ENCODE measurements at regions not wholly inside any gene's neighbourhood (a gene's known extent, or its start where the extent isn't known, plus 50 kb on each side); places are given as distances from the start of the nearest gene placed in this dataset.
A peak's percentile ranks its signal among the peaks of the same experiment; 100 is the strongest.
"Not testable (repeated sequence)": the region's sequence is repeated elsewhere in the genome, so short reads cannot be mapped to it uniquely, and the experiment has no call there.

DNA sequence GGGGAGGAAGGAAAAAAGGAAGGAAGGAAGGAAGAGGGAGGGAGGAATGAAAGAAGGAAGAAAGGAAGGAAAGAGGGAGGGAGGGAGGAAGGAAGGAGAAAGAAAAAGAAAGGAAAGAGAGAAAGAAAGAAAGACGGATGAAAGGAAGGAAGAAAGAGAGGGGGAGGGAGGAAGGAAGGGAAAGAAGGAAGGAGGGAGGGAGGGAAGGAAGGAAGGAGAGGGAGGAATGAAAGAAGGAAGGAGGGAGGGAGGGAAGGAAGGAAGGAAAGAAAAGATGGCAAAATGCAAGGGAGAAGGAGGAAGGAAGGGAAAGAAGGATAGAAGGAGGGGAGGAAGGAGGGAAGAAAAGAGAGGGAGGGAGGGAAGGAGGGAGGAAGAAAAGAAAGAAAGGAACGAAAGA, 257.3 kb upstream of the C16orf82 start:
- no peak for DNase-seq

DNA sequence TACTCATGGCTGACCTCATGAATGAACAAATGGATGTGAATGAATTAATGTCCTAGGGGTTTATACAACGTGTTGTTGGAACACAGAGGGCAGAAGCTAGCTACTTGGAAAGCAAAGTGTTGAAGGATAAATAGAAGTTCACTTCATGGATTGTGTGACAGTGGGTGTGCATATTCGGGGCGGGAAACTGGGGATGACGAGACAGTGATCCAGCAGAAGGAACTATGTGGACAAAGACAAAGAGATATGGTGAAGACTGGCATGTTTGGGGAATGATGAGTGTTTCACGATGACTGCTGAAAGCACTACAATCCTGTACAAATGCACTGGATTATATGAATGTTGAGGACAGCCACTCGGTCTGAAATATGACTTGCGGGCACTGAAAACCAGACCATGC, 250.5 kb upstream of the C16orf82 start:
- no peak for DNase-seq

DNA sequence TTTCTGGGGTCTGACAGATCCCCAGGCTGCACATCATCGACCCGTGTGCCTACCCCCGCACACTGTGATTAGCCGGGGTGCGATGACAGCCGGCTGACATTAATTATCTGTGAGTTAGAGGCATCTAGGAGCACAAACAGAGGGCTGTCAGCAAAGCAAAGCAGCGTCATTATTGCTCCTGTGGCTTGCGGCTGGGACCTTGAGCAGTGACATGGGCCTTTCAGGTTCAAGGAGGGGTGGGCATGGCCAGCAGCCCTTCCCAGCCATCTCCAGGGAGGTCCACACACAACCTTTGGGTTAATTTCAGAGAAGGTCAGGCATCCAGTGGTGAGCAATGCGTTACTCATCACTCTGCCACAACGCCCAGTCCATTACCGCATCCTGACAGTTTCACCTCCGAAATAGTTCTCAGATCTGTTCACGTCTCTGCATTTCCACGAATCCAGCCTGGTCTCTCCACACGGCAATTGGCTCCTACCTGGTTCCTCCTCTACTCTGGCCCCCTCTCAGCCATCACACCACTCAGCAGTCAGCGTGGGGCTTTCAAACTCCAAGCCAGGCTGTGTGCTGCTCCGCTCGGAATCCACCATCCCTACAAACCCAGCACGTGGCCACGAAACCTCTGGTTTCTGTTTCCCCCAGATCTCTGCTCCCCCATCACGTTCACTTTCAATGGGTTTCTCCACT, 249.7 kb upstream of the C16orf82 start:
- DNase-seq, result peak; percentile 28

DNA sequence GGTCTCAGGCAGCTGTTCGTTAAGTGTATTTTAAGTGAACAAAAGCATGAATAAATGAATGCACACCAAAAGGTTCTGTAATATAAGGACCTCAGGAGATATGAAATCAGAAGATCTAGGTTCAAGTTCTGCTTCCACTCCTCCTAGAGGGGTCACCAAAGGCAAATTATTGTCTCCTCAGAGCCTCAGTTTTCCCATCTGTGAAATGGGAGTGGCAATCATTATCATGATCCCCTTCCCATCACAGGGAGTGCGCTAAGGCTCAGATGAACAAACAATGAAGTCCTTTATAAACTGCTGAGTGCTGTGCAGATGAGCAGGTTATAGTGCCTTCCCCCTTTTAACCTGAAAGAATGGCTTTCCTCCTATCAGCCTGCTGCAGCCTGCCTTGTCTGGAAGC, 248.3 kb upstream of the C16orf82 start:
- no peak for DNase-seq

DNA sequence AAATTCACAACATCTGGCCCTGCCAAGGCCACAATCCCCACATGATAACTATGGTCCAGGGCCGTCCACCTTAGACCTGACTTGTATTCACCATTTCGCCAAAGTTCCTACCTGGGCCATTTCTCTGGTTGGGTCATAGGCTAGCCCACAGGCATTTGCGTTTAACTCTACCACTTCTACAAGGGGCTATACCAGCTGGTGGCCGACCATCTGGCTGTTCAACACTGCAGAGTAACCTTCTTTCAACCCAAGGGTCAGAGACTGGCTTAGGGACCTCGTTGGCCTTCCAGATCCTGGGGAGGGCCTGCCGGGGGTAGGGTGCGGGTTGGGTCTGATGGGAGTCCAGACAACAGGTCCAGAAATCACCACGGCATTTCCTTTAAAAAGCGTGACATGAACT, 242.3 kb upstream of the C16orf82 start:
- DNase-seq, result no peak

DNA sequence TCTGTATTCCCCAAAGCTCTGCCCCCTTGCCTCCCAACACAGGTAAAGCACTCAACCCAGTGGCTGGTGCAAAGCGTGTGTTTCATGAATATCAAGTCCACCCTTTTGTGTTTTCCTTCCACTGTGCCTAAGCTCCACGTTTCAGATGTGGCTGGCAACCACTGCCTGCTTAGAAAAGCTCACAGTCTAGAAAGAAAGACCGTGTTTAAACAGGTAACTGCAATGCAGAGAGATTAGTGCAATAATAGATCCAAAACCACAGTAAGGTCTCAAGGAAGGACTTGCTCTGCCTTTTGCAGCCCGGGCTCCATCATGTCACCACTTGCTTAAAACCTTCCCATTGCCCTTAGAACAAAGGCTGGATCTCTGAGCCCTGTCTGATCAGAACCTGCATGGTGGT, 240.2 kb upstream of the C16orf82 start:
- no peak for DNase-seq

DNA sequence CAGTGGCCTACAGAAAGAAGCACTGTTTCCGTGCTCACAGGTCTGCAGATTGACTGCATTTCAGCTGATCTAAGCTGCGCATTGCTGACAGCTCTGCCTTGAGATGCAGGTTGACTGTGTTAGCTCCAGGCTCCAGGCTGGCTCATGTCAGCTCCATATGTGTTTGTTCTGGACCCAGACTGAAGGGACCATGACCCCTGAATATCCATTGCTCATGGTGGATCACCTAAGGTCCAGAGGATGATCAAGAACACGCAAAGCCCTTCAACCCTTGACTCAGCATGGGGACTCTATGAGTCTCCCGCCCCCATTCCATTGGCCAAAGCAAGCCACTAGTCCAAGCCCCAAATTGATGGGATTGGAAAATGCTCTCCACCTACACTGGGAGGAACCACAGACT, 239.3 kb upstream of the C16orf82 start:
- DNase-seq, result no peak

DNA sequence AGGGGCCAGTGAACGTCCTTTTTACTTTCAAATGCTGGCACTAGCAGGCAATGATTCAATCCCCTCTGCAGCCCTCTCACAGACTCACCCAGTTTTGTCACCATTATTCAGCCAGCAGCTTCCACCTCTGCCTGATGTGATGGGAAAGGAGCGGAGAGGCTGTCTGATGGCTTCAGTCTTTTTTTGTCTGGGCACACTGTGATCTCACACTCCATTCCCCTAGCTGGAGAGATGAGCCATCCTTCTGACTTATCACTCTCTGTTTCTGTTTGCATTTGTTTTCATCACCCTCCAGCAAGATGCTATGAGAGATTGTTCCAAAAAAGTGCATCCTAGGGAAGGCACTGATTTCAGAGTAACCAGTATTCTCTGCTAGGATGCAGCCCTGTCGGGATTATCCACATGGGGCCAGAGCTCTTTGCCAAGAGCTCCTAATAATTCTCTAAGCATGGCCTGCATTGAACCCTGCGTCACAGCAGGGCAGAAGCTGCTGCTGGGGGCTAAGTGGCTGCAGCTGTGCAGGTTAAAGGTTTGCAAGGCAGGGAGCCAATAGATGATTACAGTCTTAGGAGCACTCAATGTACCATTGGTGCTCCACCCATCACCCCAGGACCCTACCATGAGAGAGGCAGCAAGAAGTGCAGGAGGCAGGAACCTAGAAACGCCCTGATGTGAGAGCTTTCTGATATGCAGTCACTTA, 236.1 kb upstream of the C16orf82 start:
- DNase-seq, result no peak

DNA sequence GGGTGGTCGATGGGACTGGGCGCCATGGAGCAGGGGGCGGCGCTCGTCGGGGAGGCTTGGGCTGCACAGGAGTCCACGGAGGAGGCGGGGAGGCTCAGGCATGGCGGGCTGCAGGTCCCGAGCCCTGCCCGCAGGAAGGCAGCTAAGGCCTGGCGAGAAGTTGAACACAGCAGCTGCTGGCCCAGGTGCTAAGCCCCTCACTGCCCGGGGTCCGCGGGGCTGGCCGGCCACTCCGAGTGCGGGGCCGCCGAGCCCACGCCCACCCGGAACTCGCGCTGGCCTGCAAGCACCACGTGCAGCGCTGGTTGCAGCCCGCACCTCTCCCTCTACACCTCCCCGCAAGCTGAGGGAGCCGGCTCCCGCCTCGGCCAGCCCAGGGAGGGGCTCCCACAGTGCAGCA, 230.6 kb upstream of the C16orf82 start:
- DNase-seq, result not testable (repeated sequence)

DNA sequence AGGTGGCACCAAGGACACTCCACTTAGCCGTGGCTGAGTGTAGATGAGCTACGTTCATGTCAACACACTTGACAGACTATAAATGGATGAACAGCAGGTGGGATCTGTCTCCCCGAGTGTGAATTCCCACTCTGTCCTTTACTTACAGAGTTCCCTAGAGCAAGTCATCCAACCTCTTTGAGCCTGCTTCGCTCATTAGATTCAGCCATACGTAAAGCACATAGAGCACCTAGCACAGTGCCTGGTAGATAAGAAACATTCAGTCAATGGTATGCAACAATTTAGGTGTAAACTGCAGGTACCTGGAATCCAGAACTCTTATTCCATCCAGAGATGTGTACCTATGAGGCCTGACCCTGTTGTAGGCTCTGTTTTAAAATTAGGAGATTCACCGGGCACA, 227.8 kb upstream of the C16orf82 start:
- no peak for DNase-seq

DNA sequence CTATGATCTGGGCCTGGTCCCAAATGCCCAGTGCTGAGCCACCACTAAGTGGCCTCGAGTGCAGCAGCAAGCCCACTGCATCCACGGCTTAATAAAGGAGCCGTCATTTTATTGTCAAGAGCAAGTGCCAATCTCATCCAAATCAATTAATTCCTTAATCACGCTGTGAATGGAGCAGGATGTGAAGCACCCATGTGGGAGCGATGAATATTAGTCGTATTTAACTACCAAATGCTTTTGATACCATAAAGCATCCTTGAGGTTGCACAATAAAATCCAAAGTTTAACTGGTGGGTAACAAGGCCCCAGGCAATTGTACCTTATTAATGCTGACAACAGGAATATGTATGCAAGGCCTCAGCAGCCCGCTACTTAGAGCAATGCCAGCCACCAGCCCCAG, 226.0 kb upstream of the C16orf82 start:
- DNase-seq, result no peak

DNA sequence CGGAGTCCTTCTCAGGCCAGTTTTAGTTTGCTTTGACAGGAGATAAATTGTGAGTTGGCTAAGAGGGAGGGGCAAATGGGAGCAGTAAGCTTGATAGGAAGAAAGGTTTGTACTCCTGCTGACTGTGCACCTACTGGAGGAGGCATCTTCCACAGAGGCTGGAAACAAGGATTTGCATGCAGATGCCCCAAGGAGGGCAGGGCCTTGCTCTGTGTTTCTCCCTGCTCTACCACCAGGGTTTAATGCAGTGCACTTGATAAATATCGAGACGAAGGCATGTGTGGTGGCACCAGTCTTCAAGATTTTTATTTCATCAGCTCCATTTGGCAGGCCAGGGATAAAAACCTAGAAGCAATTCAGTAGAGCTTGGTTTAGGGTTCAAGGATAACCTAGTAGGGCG, 210.5 kb upstream of the C16orf82 start:
- DNase-seq, result no peak

DNA sequence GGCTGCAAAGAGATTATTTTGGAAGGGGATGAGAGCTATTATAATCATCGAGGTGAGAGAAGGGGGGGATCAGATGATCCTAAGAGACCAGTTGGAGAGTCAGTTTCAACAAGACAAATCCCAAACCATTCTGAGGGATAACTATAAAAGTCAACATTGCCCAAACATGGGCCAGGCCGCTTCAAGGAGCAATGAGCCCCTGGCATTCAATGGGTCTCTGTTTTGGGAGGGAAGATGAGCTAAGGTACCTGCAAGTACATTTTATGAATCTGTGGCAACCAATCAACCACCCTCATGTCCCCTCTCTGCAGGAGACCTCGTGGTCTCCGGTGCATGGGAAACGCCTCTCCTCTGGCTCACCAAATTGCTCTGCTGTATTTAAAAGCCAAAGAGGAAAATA, 209.9 kb upstream of the C16orf82 start:
- no peak for DNase-seq

DNA sequence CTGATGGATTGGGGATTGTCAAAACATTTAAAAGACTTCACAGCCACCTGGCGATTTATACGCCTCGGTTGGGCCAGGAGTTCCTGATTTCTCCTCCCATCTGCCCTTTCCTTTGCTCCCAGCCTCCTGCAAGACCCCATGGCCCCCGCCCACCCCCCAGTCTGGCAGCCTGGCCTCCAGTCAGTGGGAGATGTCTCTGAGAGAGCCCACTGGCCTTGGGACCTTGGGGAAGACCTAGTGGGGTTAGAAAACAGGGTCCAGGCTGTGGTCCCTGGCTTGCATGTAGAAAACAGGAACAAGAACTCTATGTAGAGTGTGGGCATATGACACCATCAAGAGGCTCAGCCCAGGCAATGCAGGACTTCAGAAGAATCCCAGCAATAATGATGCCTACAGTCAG, 209.4 kb upstream of the C16orf82 start:
- no peak for DNase-seq

DNA sequence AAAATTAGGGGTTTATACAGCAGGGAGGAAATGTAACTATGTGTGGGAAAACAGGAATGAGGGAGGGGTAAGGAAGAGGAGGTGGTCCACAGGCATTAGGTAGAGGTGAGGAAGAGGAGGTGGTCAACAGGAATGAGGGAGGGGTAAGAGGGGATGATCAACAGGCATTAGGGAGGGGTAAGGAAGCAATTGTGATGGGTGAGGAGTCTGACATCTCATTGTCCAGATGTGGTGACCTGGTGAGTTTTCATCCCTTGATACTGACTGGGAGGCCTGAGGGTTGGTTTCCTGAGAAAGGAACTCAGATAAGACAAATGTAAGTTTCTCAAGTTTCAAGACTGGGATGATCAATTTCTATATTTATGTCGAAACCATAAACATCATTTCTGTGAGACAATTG, 206.2 kb upstream of the C16orf82 start:
- no peak for DNase-seq

DNA sequence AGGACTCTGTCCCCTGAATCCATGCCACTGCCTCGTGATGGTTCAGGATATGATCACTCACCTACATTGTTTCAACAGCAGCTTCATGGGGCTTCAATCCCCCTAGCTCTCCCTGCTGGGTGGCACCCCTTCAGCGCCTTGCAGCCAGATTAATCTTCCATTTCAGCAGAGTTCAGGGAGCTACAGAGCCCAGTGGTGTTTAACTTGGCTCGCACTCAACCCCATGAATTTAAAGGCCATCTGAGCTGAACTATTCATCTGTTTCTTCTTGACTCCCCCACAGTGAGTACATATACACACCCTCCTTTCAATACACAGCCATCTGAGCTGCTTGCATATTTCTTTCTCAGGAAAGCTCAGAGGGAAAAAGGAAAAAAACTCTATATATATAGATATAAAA, 202.8 kb upstream of the C16orf82 start:
- no peak for DNase-seq

DNA sequence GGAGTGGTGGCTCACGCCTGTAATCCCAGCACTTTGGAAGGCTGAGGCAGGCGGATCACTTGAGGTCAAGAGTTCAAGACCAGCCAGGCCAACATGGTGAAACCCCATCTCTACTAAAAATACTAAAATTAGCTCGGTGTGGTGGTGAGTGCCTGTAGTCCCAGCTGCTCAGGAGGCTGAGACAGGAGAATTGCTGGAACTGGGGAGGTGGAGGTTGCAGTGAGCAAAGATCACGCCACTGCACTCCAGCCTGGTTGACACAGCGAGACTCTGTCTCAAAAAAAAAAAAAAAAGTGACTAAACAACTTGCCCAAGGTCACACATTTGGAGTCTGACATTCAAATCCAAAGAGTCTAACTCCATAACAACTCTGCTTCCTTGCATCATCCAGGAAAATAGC, 192.4 kb upstream of the C16orf82 start:
- not testable (repeated sequence) for DNase-seq

DNA sequence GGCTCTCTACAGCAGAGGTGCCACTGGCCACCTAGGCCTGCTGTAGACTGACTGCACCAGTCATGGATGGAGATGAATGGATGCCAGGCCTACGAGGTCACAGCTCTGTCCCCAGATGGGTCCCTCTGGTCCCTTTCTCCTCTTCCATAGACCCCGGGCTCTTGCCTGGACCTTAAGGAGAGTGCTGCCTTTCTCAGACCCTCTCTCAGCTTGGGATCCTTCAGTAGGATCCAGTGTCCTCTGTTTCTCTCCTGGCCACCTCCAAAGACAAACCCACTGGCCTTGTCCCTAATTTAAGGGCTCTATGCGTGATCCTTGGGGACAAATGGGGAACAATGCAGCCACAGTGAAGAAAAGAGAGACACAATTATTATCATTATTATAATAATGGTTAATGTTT, 189.3 kb upstream of the C16orf82 start:
- DNase-seq, result no peak

DNA sequence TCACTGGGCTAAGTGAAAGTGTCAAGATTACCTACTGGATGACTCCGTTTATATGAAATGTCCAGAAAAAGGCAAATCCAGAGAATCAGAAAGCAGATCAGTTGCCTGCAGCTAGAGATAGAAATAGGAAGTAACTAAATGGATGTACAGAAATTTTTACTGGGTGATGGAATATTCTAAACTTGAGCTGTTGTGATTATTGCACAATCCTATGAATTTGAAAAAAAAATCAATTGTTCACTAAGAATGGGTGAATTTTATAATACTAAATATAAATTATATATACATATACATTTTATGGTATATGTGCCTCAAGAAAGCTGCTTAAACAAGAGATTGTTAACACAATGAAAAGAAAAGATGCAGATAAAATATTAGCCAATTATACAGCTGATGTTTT, 181.1 kb upstream of the C16orf82 start:
- DNase-seq, result no peak

DNA sequence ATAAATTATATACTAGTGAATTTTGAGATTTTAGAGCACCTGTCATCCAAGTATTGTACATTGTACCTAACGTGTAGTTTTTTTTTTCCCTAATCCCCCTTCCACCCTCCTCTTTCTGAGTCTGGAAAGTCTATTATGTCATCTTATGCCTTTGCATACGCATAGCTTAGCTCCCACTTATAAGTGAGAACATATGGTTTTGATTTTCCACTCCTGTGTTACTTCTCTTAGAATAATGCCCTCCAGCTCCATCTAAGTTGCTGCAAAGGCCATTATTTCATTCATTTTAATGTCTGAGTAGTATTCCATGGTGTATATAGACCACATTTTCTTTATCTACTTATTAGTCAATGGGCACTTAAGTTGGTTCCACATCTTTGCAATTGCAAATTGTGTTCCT, 177.0 kb upstream of the C16orf82 start:
- DNase-seq, result no peak

DNA sequence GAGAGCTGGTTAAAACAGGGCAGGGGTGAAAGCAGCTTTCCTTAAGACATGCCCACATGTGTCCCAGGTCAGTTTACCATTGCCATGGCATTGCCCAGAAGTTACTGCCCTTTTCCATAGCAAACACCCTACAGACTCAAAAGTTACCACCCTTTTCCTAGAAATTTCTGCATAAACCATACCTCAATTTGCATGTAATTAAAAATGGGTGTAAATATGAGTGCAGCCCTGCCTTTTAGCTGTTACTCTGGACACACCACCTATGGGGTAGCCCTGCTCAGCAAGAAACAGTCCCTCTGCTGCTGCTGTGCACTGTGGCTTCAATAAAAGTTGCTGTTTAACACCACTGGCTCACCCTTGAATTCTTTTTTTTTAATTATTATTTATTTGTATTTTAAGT, 168.5 kb upstream of the C16orf82 start:
- no peak for DNase-seq

DNA sequence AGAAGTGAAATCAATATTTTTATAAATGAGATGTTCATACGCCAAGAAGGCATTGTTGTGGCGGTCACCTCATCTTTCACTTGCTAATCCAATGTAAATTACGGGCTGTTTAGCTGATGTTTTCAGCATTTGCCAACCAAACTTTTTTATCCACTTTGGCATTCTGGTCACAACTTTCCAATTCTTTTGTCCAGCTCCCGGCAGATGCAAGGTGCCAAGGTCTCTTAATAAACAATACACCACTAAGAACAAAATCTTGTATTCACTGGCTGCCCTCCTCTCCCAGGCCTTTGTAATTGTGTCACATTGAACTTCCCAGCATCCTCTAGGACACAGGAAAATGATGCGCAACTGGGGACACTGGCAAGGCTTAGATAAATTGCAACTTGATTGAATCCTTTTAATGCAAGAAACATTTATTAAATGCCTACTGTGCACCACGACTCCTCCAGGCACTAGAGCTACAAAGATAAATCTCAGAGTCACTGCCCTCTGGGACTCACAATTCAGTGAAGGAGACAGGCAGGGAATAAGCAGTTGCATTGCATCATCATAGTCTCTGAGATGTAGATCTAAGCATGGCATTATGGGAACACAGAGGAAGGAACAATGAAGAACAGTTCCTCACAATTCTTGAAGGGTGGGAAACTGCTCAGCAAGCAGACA, 165.4 kb upstream of the C16orf82 start:
- DNase-seq, result no peak

DNA sequence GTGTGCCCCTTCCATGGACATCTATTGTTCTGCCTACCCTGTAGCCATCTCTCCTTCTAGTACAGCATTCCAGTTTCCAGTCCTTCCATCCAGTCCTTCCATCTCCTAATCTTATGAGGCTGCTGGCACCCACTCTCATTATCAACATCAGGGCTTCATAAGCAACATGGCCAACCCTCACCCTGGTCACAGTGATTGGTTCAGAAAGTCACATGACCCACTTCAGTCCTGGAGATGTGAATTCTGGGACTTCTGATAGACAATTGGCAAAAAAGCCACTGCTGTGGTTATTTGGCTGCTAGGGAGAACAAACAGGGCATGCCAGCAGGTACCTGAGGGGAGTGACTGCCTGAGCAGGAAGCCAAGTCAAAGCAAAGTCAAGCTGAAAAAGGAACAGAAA, 164.7 kb upstream of the C16orf82 start:
- no peak for DNase-seq

DNA sequence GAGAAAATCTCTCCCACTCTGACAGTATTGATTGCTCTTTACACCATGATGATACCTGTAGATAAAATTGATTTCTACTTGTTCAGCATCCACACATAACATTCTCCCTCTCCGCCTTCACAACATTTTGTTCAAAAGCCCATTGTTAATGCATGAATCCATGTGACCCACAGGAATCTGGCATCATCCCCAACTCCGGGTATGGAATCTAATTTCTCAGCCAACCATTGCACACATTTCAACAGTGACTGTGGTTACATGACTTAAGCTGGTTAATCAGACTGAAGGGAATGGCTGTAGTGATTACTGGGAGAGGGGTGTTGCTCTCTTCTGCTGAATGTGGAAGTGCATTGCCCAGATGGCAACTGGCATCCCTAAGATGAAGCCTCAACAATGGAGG, 161.4 kb upstream of the C16orf82 start:
- no peak for DNase-seq

DNA sequence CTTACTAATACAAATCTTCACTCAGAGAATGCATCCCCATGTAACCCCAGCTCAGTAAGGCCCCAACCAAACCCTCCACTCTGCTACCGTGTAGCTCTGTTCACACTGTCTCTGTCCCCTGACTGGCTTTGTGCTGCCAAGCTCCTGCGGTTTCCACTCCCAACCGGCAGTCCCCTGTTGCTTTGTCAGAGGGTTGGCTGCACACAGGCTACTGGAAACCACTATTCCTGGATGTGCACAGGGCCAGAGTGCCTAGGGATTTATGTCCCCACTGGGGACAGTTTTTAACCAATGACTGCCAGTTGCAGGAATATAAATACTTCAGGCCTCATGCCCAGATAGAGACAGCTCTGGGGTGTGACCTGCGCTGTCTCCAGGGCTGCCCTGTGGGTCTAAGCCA, 157.1 kb upstream of the C16orf82 start:
- no peak for DNase-seq

Data from T1000 (cell line).